T-helper 1 cell (primary cell): ENCODE measurements at regions not wholly inside any gene's neighbourhood (a gene's known extent, or its start where the extent isn't known, plus 50 kb on each side); places are given as distances from the start of the nearest gene placed in this dataset.

Source experiments
- DNase-seq, 5 donors: peaks; one replicate each; pipeline ENCODE4 v3.0.0-alpha.2; 2012 to 2020

GRCh38 chr3:69567023-69567709 is 172.1 kb upstream of the MITF start:
- DNase-seq = no peak

- DNase-seq = no peak
These were observed 173.0 kb upstream of the MITF start for GRCh38 chr3:69566275-69566674.

- DNase-seq = no peak
These were observed 173.9 kb upstream of the MITF start for GRCh38 chr3:69565316-69565715.

- no peak for DNase-seq
These were observed 175.3 kb upstream of the MITF start for GRCh38 chr3:69563981-69564380.

- DNase-seq = no peak
These were observed 176.1 kb upstream of the MITF start for GRCh38 chr3:69563151-69563550.

- DNase-seq = no peak
These were observed 176.1 kb upstream of the FRMD4B start for GRCh38 chr3:69562020-69562419.

- DNase-seq = no peak
These were observed 174.9 kb upstream of the FRMD4B start for GRCh38 chr3:69560818-69561217.

GRCh38 chr3:69560116-69560515 is 174.2 kb upstream of the FRMD4B start:
- no peak for DNase-seq

GRCh38 chr3:69558912-69559311 is 173.0 kb upstream of the FRMD4B start:
- DNase-seq = no peak

- no peak for DNase-seq
These were observed 168.7 kb upstream of the FRMD4B start for GRCh38 chr3:69554576-69554975.

GRCh38 chr3:69553888-69554287 is 168.0 kb upstream of the FRMD4B start:
- DNase-seq = no peak

GRCh38 chr3:69547461-69547880 is 161.6 kb upstream of the FRMD4B start:
- DNase-seq = no peak

- no peak for DNase-seq
These were observed 157.0 kb upstream of the FRMD4B start for GRCh38 chr3:69542805-69543429.

- DNase-seq = no peak
These were observed 156.4 kb upstream of the FRMD4B start for GRCh38 chr3:69542089-69542804.

- no peak for DNase-seq
These were observed 155.8 kb upstream of the FRMD4B start for GRCh38 chr3:69541711-69542088.

GRCh38 chr3:69540706-69541581 is 155.1 kb upstream of the FRMD4B start:
- DNase-seq = no peak

- DNase-seq = no peak
These were observed 153.2 kb upstream of the FRMD4B start for GRCh38 chr3:69539134-69539533.

- DNase-seq = no peak
These were observed 152.4 kb upstream of the FRMD4B start for GRCh38 chr3:69538281-69538680.

GRCh38 chr3:69536306-69537020 is 150.6 kb upstream of the FRMD4B start:
- no peak for DNase-seq

- DNase-seq = no peak
These were observed 149.7 kb upstream of the FRMD4B start for GRCh38 chr3:69535613-69536012.

- no peak for DNase-seq
These were observed 146.8 kb upstream of the FRMD4B start for GRCh38 chr3:69532547-69533224.
